ENCODE measurements at regions not wholly inside any gene's neighbourhood (a gene's known extent, or its start where the extent isn't known, plus 50 kb on each side); places are given as distances from the start of the nearest gene placed in this dataset.

DNA sequence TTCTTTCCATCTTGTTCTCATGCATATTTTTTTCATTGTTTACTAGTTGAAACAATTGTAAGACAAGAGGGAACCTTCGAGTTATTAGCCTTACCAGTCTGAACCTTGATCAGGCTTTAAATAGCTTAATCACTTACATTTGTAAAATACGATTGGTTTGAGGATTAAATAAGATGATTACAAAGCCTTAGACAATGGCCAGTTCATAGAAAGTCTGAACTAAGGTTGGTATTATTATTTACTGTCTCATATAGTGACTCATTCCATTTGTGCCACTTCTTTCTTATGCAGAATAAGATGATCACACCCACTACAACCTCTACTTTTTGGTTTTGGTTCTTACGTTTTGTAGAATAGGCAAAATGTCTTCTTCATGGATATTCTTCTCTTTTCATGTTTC is 94.1 kb downstream of the RPE65 start:
- TF ChIP-seq, protein P1, sequence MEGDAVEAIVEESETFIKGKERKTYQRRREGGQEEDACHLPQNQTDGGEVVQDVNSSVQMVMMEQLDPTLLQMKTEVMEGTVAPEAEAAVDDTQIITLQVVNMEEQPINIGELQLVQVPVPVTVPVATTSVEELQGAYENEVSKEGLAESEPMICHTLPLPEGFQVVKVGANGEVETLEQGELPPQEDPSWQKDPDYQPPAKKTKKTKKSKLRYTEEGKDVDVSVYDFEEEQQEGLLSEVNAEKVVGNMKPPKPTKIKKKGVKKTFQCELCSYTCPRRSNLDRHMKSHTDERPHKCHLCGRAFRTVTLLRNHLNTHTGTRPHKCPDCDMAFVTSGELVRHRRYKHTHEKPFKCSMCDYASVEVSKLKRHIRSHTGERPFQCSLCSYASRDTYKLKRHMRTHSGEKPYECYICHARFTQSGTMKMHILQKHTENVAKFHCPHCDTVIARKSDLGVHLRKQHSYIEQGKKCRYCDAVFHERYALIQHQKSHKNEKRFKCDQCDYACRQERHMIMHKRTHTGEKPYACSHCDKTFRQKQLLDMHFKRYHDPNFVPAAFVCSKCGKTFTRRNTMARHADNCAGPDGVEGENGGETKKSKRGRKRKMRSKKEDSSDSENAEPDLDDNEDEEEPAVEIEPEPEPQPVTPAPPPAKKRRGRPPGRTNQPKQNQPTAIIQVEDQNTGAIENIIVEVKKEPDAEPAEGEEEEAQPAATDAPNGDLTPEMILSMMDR (IDR thresholded peaks at IDR 0.05): no peak
- no peak for TF ChIP-seq POLR2A (IDR thresholded peaks at IDR 0.05)
